Large intestine (tissue), 3 donors: ENCODE measurements at regions not wholly inside any gene's neighbourhood (a gene's known extent, or its start where the extent isn't known, plus 50 kb on each side); places are given as distances from the start of the nearest gene placed in this dataset.
A peak's percentile ranks its signal among the peaks of the same experiment; 100 is the strongest.

Source experiments
- DNase-seq, 2 donors: peaks; one replicate each; pipeline versions ENCODE4 v3.0.0 to v3.0.0-alpha.2; 2013
- H3K27ac ChIP-seq: one replicate; pipeline ENCODE4 v1.5.1; 2013; ENCODE audit warnings: low read length
- H3K27me3 ChIP-seq: 2 replicates; pipeline ENCODE4 v1.6.1; 2013; ENCODE audit warnings: low read length; ENCODE audit not compliant: control insufficient read depth, insufficient read depth
- H3K36me3 ChIP-seq: 2 replicates; pipeline ENCODE4 v1.6.1; 2013; ENCODE audit warnings: low read length; ENCODE audit not compliant: control insufficient read depth, insufficient read depth
- H3K4me1 ChIP-seq: one replicate; pipeline ENCODE4 v1.6.1; 2013; ENCODE audit warnings: low read length; ENCODE audit not compliant: control insufficient read depth, insufficient read depth
- H3K4me3 ChIP-seq: one replicate; pipeline ENCODE4 v1.5.1; 2013; ENCODE audit warnings: low read length
- H3K9me3 ChIP-seq: one replicate; pipeline ENCODE4 v1.6.1; 2013; ENCODE audit warnings: mild to moderate bottlenecking, low read depth, low read length, moderate library complexity; ENCODE audit not compliant: control insufficient read depth
- WGBS: methylation state at CpG from one replicate; pipeline ENCODE4 v1.1.5; 2013; ENCODE audit warnings: low lambda C conversion rate; ENCODE audit not compliant: insufficient coverage; 5-methylcytosine and 5-hydroxymethylcytosine counted together

GRCh38 chr12:107544937-107545336 is 140.7 kb upstream of the PWP1 start:
- Histone ChIP-seq H3K4me1 (peaks cover 12% of the 10 kb centered on the region), H3K27me3 (no peaks in the 10 kb centered on the region), H3K36me3 (no peaks in the 10 kb centered on the region), H3K27ac (no peak overlapping the region), H3K9me3 (peaks cover 3% of the 10 kb centered on the region), H3K4me3 (no peak overlapping the region)
- DNase-seq = no peak
- no CpG with 5 or more reads among the region's 2 CpGs for WGBS

- H3K9me3 ChIP-seq = peaks cover 3% of the 10 kb centered on the region
- no peak overlapping the region for H3K4me3 ChIP-seq
- no peaks in the 10 kb centered on the region for H3K27me3 ChIP-seq
- no peaks in the 10 kb centered on the region for H3K36me3 ChIP-seq
- H3K4me1 ChIP-seq = peaks cover 16% of the 10 kb centered on the region
- 80% methylated on average over 1 of the region's 6 CpGs for WGBS
- no peak overlapping the region for H3K27ac ChIP-seq
- DNase-seq = no peak
Measured at GRCh38 chr12:107545737-107546353, 139.8 kb upstream of the PWP1 start.

- Histone ChIP-seq H3K9me3 (peaks cover 10% of the 10 kb centered on the region), H3K27me3 (no peaks in the 10 kb centered on the region), H3K27ac (no peak overlapping the region), H3K4me3 (no peak overlapping the region), H3K36me3 (no peaks in the 10 kb centered on the region), H3K4me1 (peaks cover 18% of the 10 kb centered on the region)
- no peak for DNase-seq
- no CpG with 5 or more reads among the region's 3 CpGs for WGBS
Measured at GRCh38 chr12:107547389-107547788, 138.2 kb upstream of the PWP1 start.

GRCh38 chr12:107549651-107550480 is 135.7 kb upstream of the PWP1 start:
- Histone ChIP-seq H3K36me3 (no peaks in the 10 kb centered on the region), H3K4me3 (no peak overlapping the region), H3K4me1 (peaks cover 18% of the 10 kb centered on the region), H3K27ac (peak overlapping the region; percentile 95), H3K9me3 (peaks cover 10% of the 10 kb centered on the region), H3K27me3 (no peaks in the 10 kb centered on the region)
- 100% methylated on average over 1 of the region's 4 CpGs for WGBS
- peak; percentile 95 to 98 for DNase-seq

- no peaks in the 10 kb centered on the region for H3K27me3 ChIP-seq
- H3K27ac ChIP-seq = peak overlapping the region; percentile 95
- no peak for DNase-seq
- H3K9me3 ChIP-seq = peaks cover 10% of the 10 kb centered on the region
- peaks cover 18% of the 10 kb centered on the region for H3K4me1 ChIP-seq
- no peaks in the 10 kb centered on the region for H3K36me3 ChIP-seq
- H3K4me3 ChIP-seq = no peak overlapping the region
Measured at GRCh38 chr12:107551434-107551833, 134.2 kb upstream of the PWP1 start.

GRCh38 chr12:107552263-107552662 is 133.3 kb upstream of the PWP1 start:
- no peaks in the 10 kb centered on the region for H3K36me3 ChIP-seq
- WGBS = 100% methylated on average over 1 of the region's 4 CpGs
- H3K27me3 ChIP-seq = no peaks in the 10 kb centered on the region
- no peak overlapping the region for H3K4me3 ChIP-seq
- no peak for DNase-seq
- H3K4me1 ChIP-seq = peaks cover 18% of the 10 kb centered on the region
- H3K9me3 ChIP-seq = peaks cover 7% of the 10 kb centered on the region
- no peak overlapping the region for H3K27ac ChIP-seq

GRCh38 chr12:107553211-107553765 is 132.3 kb upstream of the PWP1 start:
- DNase-seq = no peak
- Histone ChIP-seq H3K4me3 (no peak overlapping the region), H3K36me3 (no peaks in the 10 kb centered on the region), H3K27me3 (no peaks in the 10 kb centered on the region), H3K27ac (no peak overlapping the region), H3K4me1 (peaks cover 19% of the 10 kb centered on the region), H3K9me3 (peaks cover 7% of the 10 kb centered on the region)
- WGBS = no CpG with 5 or more reads among the region's 4 CpGs

GRCh38 chr12:107554941-107555340 is 130.7 kb upstream of the PWP1 start:
- WGBS = no CpG with 5 or more reads among the region's 4 CpGs
- Histone ChIP-seq H3K4me3 (no peak overlapping the region), H3K36me3 (no peaks in the 10 kb centered on the region), H3K4me1 (peaks cover 20% of the 10 kb centered on the region), H3K27ac (no peak overlapping the region), H3K9me3 (peaks cover 7% of the 10 kb centered on the region), H3K27me3 (no peaks in the 10 kb centered on the region)
- no peak for DNase-seq

GRCh38 chr12:107557026-107557425 is 128.6 kb upstream of the PWP1 start:
- no CpG with 5 or more reads among the region's 5 CpGs for WGBS
- H3K36me3 ChIP-seq = no peaks in the 10 kb centered on the region
- no peak for DNase-seq
- no peak overlapping the region for H3K27ac ChIP-seq
- H3K4me3 ChIP-seq = no peak overlapping the region
- H3K4me1 ChIP-seq = peaks cover 13% of the 10 kb centered on the region
- H3K9me3 ChIP-seq = no peaks in the 10 kb centered on the region
- H3K27me3 ChIP-seq = no peaks in the 10 kb centered on the region

GRCh38 chr12:107557589-107558100 is 128.0 kb upstream of the PWP1 start:
- WGBS = 50% methylated on average over 1 of the region's 4 CpGs
- peaks cover 13% of the 10 kb centered on the region for H3K4me1 ChIP-seq
- no peaks in the 10 kb centered on the region for H3K27me3 ChIP-seq
- DNase-seq = no peak
- no peak overlapping the region for H3K4me3 ChIP-seq
- no peak overlapping the region for H3K27ac ChIP-seq
- no peaks in the 10 kb centered on the region for H3K36me3 ChIP-seq
- H3K9me3 ChIP-seq = no peaks in the 10 kb centered on the region
